ENCODE measurements at regions not wholly inside any gene's neighbourhood (a gene's known extent, or its start where the extent isn't known, plus 50 kb on each side); places are given as distances from the start of the nearest gene placed in this dataset.
A peak's percentile ranks its signal among the peaks of the same experiment; 100 is the strongest.
"Not testable (repeated sequence)": the region's sequence is repeated elsewhere in the genome, so short reads cannot be mapped to it uniquely, and the experiment has no call there.

GRCh38 chr11:112310848-112311247 lies 50.2 kb upstream of the PLET1 start:
- no peak for DNase-seq

GRCh38 chr11:112315057-112315720 lies 54.5 kb upstream of the PLET1 start:
- no peak for DNase-seq

GRCh38 chr11:112315861-112316739 lies 55.4 kb upstream of the PLET1 start:
- DNase-seq = no peak

GRCh38 chr11:112316971-112317370 lies 56.3 kb upstream of the PLET1 start:
- DNase-seq = no peak

GRCh38 chr11:112318184-112318591 lies 57.5 kb upstream of the PLET1 start:
- DNase-seq = no peak

- no peak for DNase-seq
These were observed 58.0 kb upstream of the PLET1 start for GRCh38 chr11:112318661-112319060.

- no peak for DNase-seq
These were observed 60.0 kb upstream of the PLET1 start for GRCh38 chr11:112320668-112321067.

- DNase-seq = peak; percentile 12
These were observed 61.0 kb upstream of the PLET1 start for GRCh38 chr11:112321501-112322172.

- DNase-seq = no peak
These were observed 61.6 kb upstream of the PLET1 start for GRCh38 chr11:112322173-112322790.

GRCh38 chr11:112334381-112334780 lies 73.7 kb upstream of the PLET1 start:
- DNase-seq = no peak

GRCh38 chr11:112336356-112336886 lies 75.8 kb upstream of the PLET1 start:
- no peak for DNase-seq

- DNase-seq = no peak
These were observed 78.9 kb upstream of the PLET1 start for GRCh38 chr11:112339566-112339965.

- DNase-seq = no peak
These were observed 82.8 kb upstream of the PLET1 start for GRCh38 chr11:112343368-112344039.

- no peak for DNase-seq
These were observed 83.4 kb upstream of the PLET1 start for GRCh38 chr11:112344040-112344413.

GRCh38 chr11:112345166-112345565 lies 84.5 kb upstream of the PLET1 start:
- no peak for DNase-seq

GRCh38 chr11:112345706-112346105 lies 85.0 kb upstream of the PLET1 start:
- no peak for DNase-seq

GRCh38 chr11:112346586-112346985 lies 85.9 kb upstream of the PLET1 start:
- DNase-seq = no peak

GRCh38 chr11:112348480-112349029 lies 87.9 kb upstream of the PLET1 start:
- no peak for DNase-seq

- DNase-seq = not testable (repeated sequence)
These were observed 90.8 kb upstream of the PLET1 start for GRCh38 chr11:112351423-112351822.

- no peak for DNase-seq
These were observed 92.2 kb upstream of the PLET1 start for GRCh38 chr11:112352907-112353306.

- no peak for DNase-seq
These were observed 93.7 kb upstream of the PLET1 start for GRCh38 chr11:112354364-112354763.

GRCh38 chr11:112355726-112356125 lies 95.1 kb upstream of the PLET1 start:
- DNase-seq = no peak
